ENCODE measurements at regions not wholly inside any gene's neighbourhood (a gene's known extent, or its start where the extent isn't known, plus 50 kb on each side); places are given as distances from the start of the nearest gene placed in this dataset.

DNA sequence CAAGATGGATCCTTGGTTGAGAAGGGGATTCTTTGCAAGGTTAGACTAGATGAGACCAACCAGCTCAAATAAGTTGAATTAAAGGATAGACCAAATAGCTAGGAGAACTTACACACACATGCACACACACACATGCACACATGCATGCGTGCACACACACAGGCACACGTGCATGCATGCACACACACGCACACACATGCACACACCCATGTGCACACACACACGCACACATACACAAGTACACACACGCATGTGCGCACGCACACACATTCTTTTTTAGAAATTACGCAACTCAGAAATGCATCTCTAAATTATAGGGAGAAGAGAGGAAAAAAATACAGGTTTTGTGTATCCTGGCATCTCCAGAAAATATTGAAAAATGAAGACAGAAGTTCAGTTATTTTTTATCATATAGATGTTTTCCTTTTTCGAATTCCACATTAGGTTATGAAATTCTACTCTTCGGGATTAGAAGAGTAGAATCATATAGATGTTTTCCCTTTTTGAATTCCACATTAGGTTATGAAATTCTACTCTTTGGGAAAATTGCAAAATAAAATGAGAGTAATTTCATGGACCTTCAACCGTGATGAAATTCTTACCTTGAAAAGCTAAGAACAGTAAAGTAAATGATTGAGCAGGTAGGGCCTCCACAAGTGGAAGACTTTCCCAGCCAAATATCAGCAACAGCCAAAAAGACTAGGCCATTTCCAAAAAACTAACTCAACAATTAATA is 243.2 kb upstream of the USP25 start:
- Histone ChIP-seq H3K9me3 (ENCODE audit: control extremely low read depth in 1 of 5, control insufficient read depth in 4 of 5, insufficient read depth in 2 of 5, low read depth in 1 of 5, low read length in 4 of 5) (no peaks in the 10 kb centered on the region), H3K27me3 (replicated peaks in 2 of 5; ENCODE audit: control insufficient read depth in 4 of 5, insufficient read depth in 5 of 5, low read length in 4 of 5) (no peaks in the 10 kb centered on the region), H3K36me3 (ENCODE audit: control insufficient read depth in 4 of 4, insufficient read depth in 4 of 4, low read length in 3 of 4) (no peaks in the 10 kb centered on the region), H3K27ac (ENCODE audit: insufficient read depth in 1 of 2, low read depth in 1 of 2, low read length in 2 of 2, poor library complexity in 1 of 2, severe bottlenecking in 2 of 2) (no peak overlapping the region), H3K4me1 (ENCODE audit: control extremely low read depth in 1 of 4, control insufficient read depth in 4 of 4, insufficient read depth in 4 of 4, low read length in 3 of 4) (peaks cover 6 to 39% (median 10%) of the 10 kb centered on the region in 4 experiments), H3K4me3 (ENCODE audit: control insufficient read depth in 1 of 7, extremely low read depth in 1 of 7, insufficient read depth in 4 of 7, low read depth in 2 of 7, low read length in 6 of 7) (no peak overlapping the region)
- peak in 1 of 3 donors; percentile 20 for DNase-seq
- CTCF ChIA-PET, result interaction anchor here (1.0 to 1.4 kb wide), 3 partner anchors 10 to 424 kb away, joined by 3 to 4 read pairs (median 3); no protein-coding TSS in a partner anchor
- 100% methylated on average over 4 of the region's 11 CpGs for WGBS (ENCODE audit: insufficient coverage)
- POLR2A ChIA-PET, result interaction anchor here (2.6 kb wide), 1 partner anchor 422 kb away, joined by 6 read pairs; the partner anchor contains the start of gene NRIP1

DNA sequence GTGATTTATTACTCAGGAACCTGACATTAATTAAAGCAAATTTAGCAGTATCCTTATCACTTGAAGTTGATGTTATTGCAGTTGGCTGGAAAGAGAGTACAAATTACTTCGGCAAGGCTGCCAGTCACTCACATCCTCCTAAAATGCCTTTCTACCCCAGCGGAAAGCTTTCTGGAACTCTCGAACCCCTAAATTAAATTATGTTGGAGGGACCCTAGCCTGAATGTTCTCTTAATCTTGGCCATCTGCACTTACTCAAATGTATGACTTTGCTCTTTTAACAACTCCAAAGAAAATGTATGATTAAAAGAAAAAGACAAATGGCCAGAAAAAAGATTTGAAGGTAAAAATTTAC is 242.6 kb upstream of the USP25 start:
- Histone ChIP-seq H3K4me1 (ENCODE audit: control extremely low read depth in 1 of 4, control insufficient read depth in 4 of 4, insufficient read depth in 4 of 4, low read length in 3 of 4) (peaks cover 4 to 34% (median 7%) of the 10 kb centered on the region in 4 experiments), H3K36me3 (ENCODE audit: control insufficient read depth in 4 of 4, insufficient read depth in 4 of 4, low read length in 3 of 4) (no peaks in the 10 kb centered on the region), H3K4me3 (ENCODE audit: control insufficient read depth in 1 of 7, extremely low read depth in 1 of 7, insufficient read depth in 4 of 7, low read depth in 2 of 7, low read length in 6 of 7) (no peak overlapping the region), H3K27ac (ENCODE audit: insufficient read depth in 1 of 2, low read depth in 1 of 2, low read length in 2 of 2, poor library complexity in 1 of 2, severe bottlenecking in 2 of 2) (no peak overlapping the region), H3K27me3 (replicated peaks in 2 of 5; ENCODE audit: control insufficient read depth in 4 of 5, insufficient read depth in 5 of 5, low read length in 4 of 5) (no peaks in the 10 kb centered on the region), H3K9me3 (ENCODE audit: control extremely low read depth in 1 of 5, control insufficient read depth in 4 of 5, insufficient read depth in 2 of 5, low read depth in 1 of 5, low read length in 4 of 5) (no peaks in the 10 kb centered on the region)
- CTCF ChIA-PET, result no interaction called here
- POLR2A ChIA-PET, result no interaction called here
- no peak for DNase-seq
- 60% methylated on average over 1 of the region's 3 CpGs for WGBS (ENCODE audit: insufficient coverage)

DNA sequence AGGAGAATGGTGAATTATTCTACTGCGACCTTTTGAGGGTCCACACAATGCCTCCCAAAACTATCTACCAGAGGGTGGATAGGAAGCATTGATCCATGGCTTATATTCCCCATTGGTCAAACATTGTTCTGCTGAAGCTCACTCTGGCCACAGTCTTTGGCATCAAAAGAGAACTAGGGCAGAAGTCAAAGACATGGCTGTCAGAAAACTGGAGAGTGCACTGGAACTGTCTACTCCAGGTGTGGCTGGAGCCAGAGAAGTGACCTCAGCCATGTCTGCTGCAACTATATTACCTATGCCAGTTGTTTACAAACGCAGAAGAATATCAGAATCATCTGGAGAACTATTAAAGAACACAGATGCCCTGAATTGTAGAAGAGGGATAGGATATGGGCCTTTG is 238.7 kb upstream of the USP25 start:
- H3K4me1 ChIP-seq (ENCODE audit: control extremely low read depth in 1 of 4, control insufficient read depth in 4 of 4, insufficient read depth in 4 of 4, low read length in 3 of 4), result peaks cover 0 to 14% (median 4%) of the 10 kb centered on the region in 4 experiments
- H3K27ac ChIP-seq (ENCODE audit: insufficient read depth in 1 of 2, low read depth in 1 of 2, low read length in 2 of 2, poor library complexity in 1 of 2, severe bottlenecking in 2 of 2), result no peak overlapping the region
- ChIA-PET CTCF (interaction anchor here (1.0 kb wide), 1 partner anchor 62 kb away, joined by 3 read pairs; no protein-coding TSS in a partner anchor), POLR2A (no interaction called here)
- peaks cover 0 to 2% (median 0%) of the 10 kb centered on the region in 5 experiments for H3K9me3 ChIP-seq (ENCODE audit: control extremely low read depth in 1 of 5, control insufficient read depth in 4 of 5, insufficient read depth in 2 of 5, low read depth in 1 of 5, low read length in 4 of 5)
- no CpG with 5 or more reads among the region's 2 CpGs for WGBS (ENCODE audit: insufficient coverage)
- DNase-seq, result no peak
- H3K4me3 ChIP-seq (ENCODE audit: control insufficient read depth in 1 of 7, extremely low read depth in 1 of 7, insufficient read depth in 4 of 7, low read depth in 2 of 7, low read length in 6 of 7), result no peak overlapping the region
- H3K27me3 ChIP-seq (replicated peaks in 2 of 5; ENCODE audit: control insufficient read depth in 4 of 5, insufficient read depth in 5 of 5, low read length in 4 of 5), result no peaks in the 10 kb centered on the region
- H3K36me3 ChIP-seq (ENCODE audit: control insufficient read depth in 4 of 4, insufficient read depth in 4 of 4, low read length in 3 of 4), result no peaks in the 10 kb centered on the region

DNA sequence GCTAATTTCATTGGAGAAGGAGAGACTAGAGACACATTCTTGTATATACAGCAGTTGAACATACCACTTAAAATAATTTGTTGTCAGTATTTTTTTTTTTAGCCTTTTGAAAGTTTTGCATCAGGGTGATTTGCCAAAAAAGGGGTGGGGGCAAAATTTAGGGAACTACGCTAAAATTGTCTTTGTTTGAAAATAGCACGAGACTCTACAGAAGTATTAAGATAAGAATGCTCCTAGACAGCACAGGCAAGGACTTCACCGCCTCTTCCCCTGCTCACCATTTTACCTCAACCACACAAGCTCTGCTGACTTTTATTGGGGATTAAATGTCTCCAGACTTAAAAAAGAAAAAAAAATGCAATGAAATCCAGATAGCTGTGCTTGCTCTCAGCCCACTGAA is 236.1 kb upstream of the USP25 start:
- CTCF ChIA-PET, result interaction anchor here (1.1 to 1.6 kb wide), 3 partner anchors 15 to 56 kb away, joined by 3 to 4 read pairs (median 3); no protein-coding TSS in a partner anchor
- DNase-seq, result peak in 2 of 3 donors; percentile 61 to 71
- POLR2A ChIA-PET, result no interaction called here
- Histone ChIP-seq H3K27me3 (replicated peaks in 2 of 5; ENCODE audit: control insufficient read depth in 4 of 5, insufficient read depth in 5 of 5, low read length in 4 of 5) (no peaks in the 10 kb centered on the region), H3K9me3 (ENCODE audit: control extremely low read depth in 1 of 5, control insufficient read depth in 4 of 5, insufficient read depth in 2 of 5, low read depth in 1 of 5, low read length in 4 of 5) (peaks cover 0 to 2% (median 0%) of the 10 kb centered on the region in 5 experiments), H3K36me3 (ENCODE audit: control insufficient read depth in 4 of 4, insufficient read depth in 4 of 4, low read length in 3 of 4) (no peaks in the 10 kb centered on the region), H3K27ac (ENCODE audit: insufficient read depth in 1 of 2, low read depth in 1 of 2, low read length in 2 of 2, poor library complexity in 1 of 2, severe bottlenecking in 2 of 2) (no peak overlapping the region), H3K4me1 (ENCODE audit: control extremely low read depth in 1 of 4, control insufficient read depth in 4 of 4, insufficient read depth in 4 of 4, low read length in 3 of 4) (peaks cover 0 to 9% (median 4%) of the 10 kb centered on the region in 4 experiments), H3K4me3 (ENCODE audit: control insufficient read depth in 1 of 7, extremely low read depth in 1 of 7, insufficient read depth in 4 of 7, low read depth in 2 of 7, low read length in 6 of 7) (peak overlapping the region in 2 of 7 experiments; percentile 4 to 14)
- no CpG with 5 or more reads among the region's 3 CpGs for WGBS (ENCODE audit: insufficient coverage)

DNA sequence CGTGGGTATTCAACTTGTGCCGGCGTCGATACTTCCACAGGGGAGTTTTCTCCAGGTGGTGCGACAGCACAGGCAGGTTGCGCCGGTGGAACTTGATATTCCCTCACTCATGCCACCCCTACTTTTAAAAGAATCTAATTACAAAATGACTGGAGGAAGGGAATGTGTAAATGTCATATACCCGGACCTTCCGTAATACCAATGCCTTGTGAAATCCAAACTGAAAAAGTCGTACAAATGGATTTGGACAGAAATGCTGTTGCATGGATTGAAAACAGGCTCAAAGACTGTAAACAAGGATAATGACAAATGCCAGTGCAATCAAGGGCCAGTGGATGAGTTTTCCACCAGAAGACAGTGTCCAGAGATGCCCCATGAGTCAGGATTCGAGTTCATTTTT is 235.3 kb upstream of the USP25 start:
- ChIA-PET POLR2A (no interaction called here), CTCF (no interaction called here)
- H3K9me3 ChIP-seq (ENCODE audit: control extremely low read depth in 1 of 5, control insufficient read depth in 4 of 5, insufficient read depth in 2 of 5, low read depth in 1 of 5, low read length in 4 of 5), result peaks cover 0 to 2% (median 0%) of the 10 kb centered on the region in 5 experiments
- no peaks in the 10 kb centered on the region for H3K27me3 ChIP-seq (replicated peaks in 2 of 5; ENCODE audit: control insufficient read depth in 4 of 5, insufficient read depth in 5 of 5, low read length in 4 of 5)
- 100% methylated on average over 8 of the region's 11 CpGs for WGBS (ENCODE audit: insufficient coverage)
- H3K27ac ChIP-seq (ENCODE audit: insufficient read depth in 1 of 2, low read depth in 1 of 2, low read length in 2 of 2, poor library complexity in 1 of 2, severe bottlenecking in 2 of 2), result no peak overlapping the region
- H3K36me3 ChIP-seq (ENCODE audit: control insufficient read depth in 4 of 4, insufficient read depth in 4 of 4, low read length in 3 of 4), result no peaks in the 10 kb centered on the region
- DNase-seq, result no peak
- H3K4me1 ChIP-seq (ENCODE audit: control extremely low read depth in 1 of 4, control insufficient read depth in 4 of 4, insufficient read depth in 4 of 4, low read length in 3 of 4), result peaks cover 0 to 9% (median 4%) of the 10 kb centered on the region in 4 experiments
- H3K4me3 ChIP-seq (ENCODE audit: control insufficient read depth in 1 of 7, extremely low read depth in 1 of 7, insufficient read depth in 4 of 7, low read depth in 2 of 7, low read length in 6 of 7), result no peak overlapping the region

DNA sequence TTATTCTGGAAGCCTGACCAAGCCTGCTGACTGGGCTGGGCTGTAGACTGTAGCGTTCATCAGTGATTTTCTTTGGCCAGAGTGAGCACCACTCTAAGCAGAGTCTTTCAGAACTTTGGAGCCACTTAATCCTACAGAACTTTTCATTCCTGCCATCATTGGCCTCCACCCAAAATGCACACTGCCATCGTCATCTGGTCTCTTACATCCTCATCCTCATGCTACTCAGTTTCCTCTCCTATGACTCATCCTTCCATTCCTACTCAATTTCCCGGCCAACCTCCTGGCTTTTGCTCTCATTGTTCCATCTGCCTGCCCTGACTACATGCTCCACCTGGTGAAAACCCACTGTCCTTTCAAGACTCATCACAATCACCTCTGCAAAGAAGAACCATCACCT is 233.8 kb upstream of the USP25 start:
- peaks cover 0 to 2% (median 0%) of the 10 kb centered on the region in 5 experiments for H3K9me3 ChIP-seq (ENCODE audit: control extremely low read depth in 1 of 5, control insufficient read depth in 4 of 5, insufficient read depth in 2 of 5, low read depth in 1 of 5, low read length in 4 of 5)
- DNase-seq, result no peak
- H3K27ac ChIP-seq (ENCODE audit: insufficient read depth in 1 of 2, low read depth in 1 of 2, low read length in 2 of 2, poor library complexity in 1 of 2, severe bottlenecking in 2 of 2), result no peak overlapping the region
- WGBS (ENCODE audit: insufficient coverage), result 97% methylated on average over 3 of the region's 3 CpGs
- peaks cover 0 to 5% (median 4%) of the 10 kb centered on the region in 4 experiments for H3K4me1 ChIP-seq (ENCODE audit: control extremely low read depth in 1 of 4, control insufficient read depth in 4 of 4, insufficient read depth in 4 of 4, low read length in 3 of 4)
- H3K4me3 ChIP-seq (ENCODE audit: control insufficient read depth in 1 of 7, extremely low read depth in 1 of 7, insufficient read depth in 4 of 7, low read depth in 2 of 7, low read length in 6 of 7), result no peak overlapping the region
- H3K27me3 ChIP-seq (replicated peaks in 2 of 5; ENCODE audit: control insufficient read depth in 4 of 5, insufficient read depth in 5 of 5, low read length in 4 of 5), result no peaks in the 10 kb centered on the region
- H3K36me3 ChIP-seq (ENCODE audit: control insufficient read depth in 4 of 4, insufficient read depth in 4 of 4, low read length in 3 of 4), result no peaks in the 10 kb centered on the region
- ChIA-PET CTCF (interaction anchor here (1.0 to 1.1 kb wide), 3 partner anchors 11 to 18 kb away, joined by 3 to 6 read pairs (median 3); no protein-coding TSS in a partner anchor), POLR2A (no interaction called here)

DNA sequence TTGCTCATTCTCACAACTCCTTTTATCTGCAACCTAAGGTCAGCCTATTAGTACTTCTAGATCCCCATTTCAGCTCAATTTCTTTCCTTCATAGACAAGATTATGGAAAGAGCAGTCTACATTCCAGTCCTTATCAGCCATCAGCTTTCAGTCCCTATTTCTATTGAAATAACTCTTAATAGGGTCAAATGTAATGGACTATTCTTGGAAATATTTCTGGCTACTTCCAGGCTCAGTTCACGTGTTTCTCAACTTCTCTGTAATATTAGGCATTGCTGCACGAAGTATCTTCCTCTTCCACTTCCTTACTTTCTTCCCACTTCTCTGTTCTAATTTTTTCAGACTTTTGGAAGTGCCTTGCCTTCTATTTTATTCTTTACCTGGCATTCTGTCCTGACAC is 232.9 kb upstream of the USP25 start:
- Histone ChIP-seq H3K27me3 (replicated peaks in 2 of 5; ENCODE audit: control insufficient read depth in 4 of 5, insufficient read depth in 5 of 5, low read length in 4 of 5) (no peaks in the 10 kb centered on the region), H3K4me1 (ENCODE audit: control extremely low read depth in 1 of 4, control insufficient read depth in 4 of 4, insufficient read depth in 4 of 4, low read length in 3 of 4) (peaks cover 0 to 5% (median 4%) of the 10 kb centered on the region in 4 experiments), H3K27ac (ENCODE audit: insufficient read depth in 1 of 2, low read depth in 1 of 2, low read length in 2 of 2, poor library complexity in 1 of 2, severe bottlenecking in 2 of 2) (no peak overlapping the region), H3K4me3 (ENCODE audit: control insufficient read depth in 1 of 7, extremely low read depth in 1 of 7, insufficient read depth in 4 of 7, low read depth in 2 of 7, low read length in 6 of 7) (no peak overlapping the region), H3K9me3 (ENCODE audit: control extremely low read depth in 1 of 5, control insufficient read depth in 4 of 5, insufficient read depth in 2 of 5, low read depth in 1 of 5, low read length in 4 of 5) (peaks cover 0 to 2% (median 0%) of the 10 kb centered on the region in 5 experiments), H3K36me3 (ENCODE audit: control insufficient read depth in 4 of 4, insufficient read depth in 4 of 4, low read length in 3 of 4) (no peaks in the 10 kb centered on the region)
- WGBS (ENCODE audit: insufficient coverage), result 92% methylated on average over 2 of the region's 2 CpGs
- ChIA-PET POLR2A (no interaction called here), CTCF (interaction anchor here (1.0 to 1.1 kb wide), 2 partner anchors 10 to 19 kb away, joined by 3 read pairs; no protein-coding TSS in a partner anchor)
- no peak for DNase-seq
